Upper lobe of left lung (tissue), 4 donors: ENCODE measurements at regions not wholly inside any gene's neighbourhood (a gene's known extent, or its start where the extent isn't known, plus 50 kb on each side); places are given as distances from the start of the nearest gene placed in this dataset.

Experiments used
- POLR2A ChIP-seq, 4 donors: fragments of 450-650 bp; IDR thresholded peaks; one replicate each; pipeline ENCODE4 v1.5.1; 2016 to 2017; ENCODE audit warnings: antibody characterized with exemption in 4 of 4, mild to moderate bottlenecking in 2 of 4
- POLR2AphosphoS5 ChIP-seq, 2 donors: sonication (generic); formaldehyde crosslinking; IDR thresholded peaks; one replicate each; pipeline ENCODE4 v1.5.1; 2017; ENCODE audit warnings: antibody characterized with exemption in 2 of 2
- TF ChIP-seq, protein P1 (sequence below), 6 experiments: fragments of 450-650 bp in 4 of 6; fragments of 200-600 bp in 2 of 6; sonication (generic) in 2 of 6; IDR thresholded peaks; one replicate each; pipeline ENCODE4 v1.5.1; 2016 to 2019; ENCODE audit warnings: antibody characterized with exemption in 6 of 6

DNA sequence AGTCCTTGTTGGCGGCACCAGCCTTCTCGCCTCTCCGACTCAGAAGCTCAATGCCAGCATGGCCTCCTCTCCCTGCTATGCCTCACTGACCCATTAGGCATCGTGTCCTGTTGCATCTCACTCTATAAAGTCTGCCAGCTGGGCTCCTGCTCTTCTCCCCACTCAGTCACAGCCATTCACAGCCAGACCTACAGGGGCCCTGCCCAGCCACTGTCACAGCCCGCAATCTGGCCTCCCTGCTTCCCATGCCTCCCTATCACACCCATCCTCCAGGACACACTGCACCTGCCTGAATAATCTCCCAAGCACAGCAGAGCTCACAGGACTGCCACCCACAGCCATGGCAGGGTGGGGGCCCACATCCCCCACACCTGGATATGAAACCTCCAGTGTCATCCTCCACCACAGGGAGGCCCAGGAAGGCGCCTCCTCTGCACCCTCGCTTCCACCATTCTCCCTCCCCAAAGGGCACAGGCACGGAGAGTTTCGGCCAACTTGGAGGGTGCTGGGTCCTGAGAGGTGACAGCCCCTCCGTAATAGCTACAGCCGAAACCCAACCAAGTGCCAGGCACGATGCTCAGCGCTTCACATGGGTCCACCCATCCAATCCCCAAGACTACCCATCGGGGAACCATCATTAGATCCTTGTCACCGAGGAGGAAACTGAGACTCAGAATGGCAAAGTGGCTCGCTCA, 370.3 kb downstream of the BCL11B start:
- TF ChIP-seq, protein P1, sequence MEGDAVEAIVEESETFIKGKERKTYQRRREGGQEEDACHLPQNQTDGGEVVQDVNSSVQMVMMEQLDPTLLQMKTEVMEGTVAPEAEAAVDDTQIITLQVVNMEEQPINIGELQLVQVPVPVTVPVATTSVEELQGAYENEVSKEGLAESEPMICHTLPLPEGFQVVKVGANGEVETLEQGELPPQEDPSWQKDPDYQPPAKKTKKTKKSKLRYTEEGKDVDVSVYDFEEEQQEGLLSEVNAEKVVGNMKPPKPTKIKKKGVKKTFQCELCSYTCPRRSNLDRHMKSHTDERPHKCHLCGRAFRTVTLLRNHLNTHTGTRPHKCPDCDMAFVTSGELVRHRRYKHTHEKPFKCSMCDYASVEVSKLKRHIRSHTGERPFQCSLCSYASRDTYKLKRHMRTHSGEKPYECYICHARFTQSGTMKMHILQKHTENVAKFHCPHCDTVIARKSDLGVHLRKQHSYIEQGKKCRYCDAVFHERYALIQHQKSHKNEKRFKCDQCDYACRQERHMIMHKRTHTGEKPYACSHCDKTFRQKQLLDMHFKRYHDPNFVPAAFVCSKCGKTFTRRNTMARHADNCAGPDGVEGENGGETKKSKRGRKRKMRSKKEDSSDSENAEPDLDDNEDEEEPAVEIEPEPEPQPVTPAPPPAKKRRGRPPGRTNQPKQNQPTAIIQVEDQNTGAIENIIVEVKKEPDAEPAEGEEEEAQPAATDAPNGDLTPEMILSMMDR (IDR thresholded peaks at IDR 0.05) = no peak
- TF ChIP-seq POLR2A (IDR thresholded peaks at IDR 0.05) (no peak), POLR2AphosphoS5 (IDR thresholded peaks at IDR 0.05) (no peak)
